ENCODE measurements at regions not wholly inside any gene's neighbourhood (a gene's known extent, or its start where the extent isn't known, plus 50 kb on each side); places are given as distances from the start of the nearest gene placed in this dataset.

- H3K9me3 ChIP-seq (replicated peaks) = peaks cover 2% of the 10 kb centered on the region
- H3K36me3 ChIP-seq = no peaks in the 10 kb centered on the region
- H3K4me3 ChIP-seq = no peak overlapping the region
- DNase-seq = no peak
- TF ChIP-seq CTCF (IDR thresholded peaks at IDR 0.05; ENCODE audit: borderline replicate concordance) = no peak
- H3K4me1 ChIP-seq = no peaks in the 10 kb centered on the region
- intact Hi-C loops (cut with micrococcal nuclease) = no loop called here
- H3K27ac ChIP-seq (replicated peaks) = no peak overlapping the region
- H3K27me3 ChIP-seq (ENCODE audit: low read depth) = no peaks in the 10 kb centered on the region
Observed at GRCh38 chr1:100607628-100608240, 69.8 kb downstream of the GPR88 start.

GRCh38 chr1:100609849-100610248 is 71.9 kb downstream of the GPR88 start:
- intact Hi-C loops (cut with micrococcal nuclease) = no loop called here
- Histone ChIP-seq H3K36me3 (no peaks in the 10 kb centered on the region), H3K27ac (replicated peaks) (no peak overlapping the region), H3K4me1 (no peaks in the 10 kb centered on the region), H3K27me3 (ENCODE audit: low read depth) (no peaks in the 10 kb centered on the region), H3K9me3 (replicated peaks) (no peaks in the 10 kb centered on the region), H3K4me3 (no peak overlapping the region)
- no peak for TF ChIP-seq CTCF (IDR thresholded peaks at IDR 0.05; ENCODE audit: borderline replicate concordance)
- DNase-seq = no peak

GRCh38 chr1:100611086-100611485 is 73.1 kb downstream of the GPR88 start:
- H3K36me3 ChIP-seq = no peaks in the 10 kb centered on the region
- no peak for TF ChIP-seq CTCF (IDR thresholded peaks at IDR 0.05; ENCODE audit: borderline replicate concordance)
- no peak for DNase-seq
- no peak overlapping the region for H3K4me3 ChIP-seq
- H3K27me3 ChIP-seq (ENCODE audit: low read depth) = no peaks in the 10 kb centered on the region
- intact Hi-C loops (cut with micrococcal nuclease) = no loop called here
- H3K27ac ChIP-seq (replicated peaks) = no peak overlapping the region
- no peaks in the 10 kb centered on the region for H3K4me1 ChIP-seq
- H3K9me3 ChIP-seq (replicated peaks) = no peaks in the 10 kb centered on the region

GRCh38 chr1:100612540-100612939 is 74.6 kb downstream of the GPR88 start:
- Histone ChIP-seq H3K4me1 (no peaks in the 10 kb centered on the region), H3K9me3 (replicated peaks) (no peaks in the 10 kb centered on the region), H3K36me3 (no peaks in the 10 kb centered on the region), H3K4me3 (no peak overlapping the region), H3K27ac (replicated peaks) (no peak overlapping the region), H3K27me3 (ENCODE audit: low read depth) (no peaks in the 10 kb centered on the region)
- no peak for DNase-seq
- intact Hi-C loops (cut with micrococcal nuclease) = no loop called here
- TF ChIP-seq CTCF (IDR thresholded peaks at IDR 0.05; ENCODE audit: borderline replicate concordance) = no peak

DNA sequence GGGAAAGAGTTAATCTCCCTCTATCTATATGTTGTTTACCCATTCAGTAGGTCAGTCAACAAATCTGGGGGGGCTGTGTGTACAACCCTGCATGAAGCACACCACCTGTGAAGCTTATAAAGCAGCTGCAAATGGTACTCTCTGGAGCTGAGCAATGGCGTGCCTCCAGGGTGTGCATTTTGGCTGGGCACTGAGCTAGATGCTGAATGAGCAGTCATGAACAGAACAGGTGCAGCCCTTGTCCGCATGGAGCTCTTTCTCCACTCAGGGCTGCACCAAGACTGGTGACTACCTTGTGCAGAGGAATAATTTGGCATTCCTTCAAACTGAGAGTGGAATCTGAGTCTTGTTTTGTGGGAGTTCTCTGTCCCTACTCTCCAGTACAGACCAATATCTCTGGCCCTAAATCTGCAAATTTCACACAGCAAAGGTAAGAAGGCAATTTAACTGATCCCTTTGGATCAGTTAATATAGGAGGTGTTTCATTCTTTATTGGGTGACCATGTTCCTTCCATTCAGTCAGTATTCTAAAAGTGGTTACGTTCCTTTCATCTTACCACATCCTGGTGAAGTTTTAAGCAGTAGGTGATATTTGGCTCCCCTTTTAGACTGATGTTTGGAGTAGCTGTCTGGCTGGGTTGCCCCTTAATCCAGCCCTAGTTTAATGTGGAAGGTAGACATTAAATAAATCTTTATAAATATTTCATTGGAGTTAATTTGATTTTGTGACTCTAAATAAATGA is 76.0 kb downstream of the GPR88 start:
- Histone ChIP-seq H3K9me3 (replicated peaks) (no peaks in the 10 kb centered on the region), H3K4me3 (no peak overlapping the region), H3K36me3 (no peaks in the 10 kb centered on the region), H3K27me3 (ENCODE audit: low read depth) (no peaks in the 10 kb centered on the region), H3K27ac (replicated peaks) (no peak overlapping the region), H3K4me1 (no peaks in the 10 kb centered on the region)
- intact Hi-C loops (cut with micrococcal nuclease) = no loop called here
- DNase-seq = no peak
- TF ChIP-seq CTCF (IDR thresholded peaks at IDR 0.05; ENCODE audit: borderline replicate concordance) = no peak
